Lung microvascular endothelial cell (primary cell): ENCODE measurements at regions not wholly inside any gene's neighbourhood (a gene's known extent, or its start where the extent isn't known, plus 50 kb on each side); places are given as distances from the start of the nearest gene placed in this dataset.

Experiments
- DNase-seq, 2 donors: peaks; one replicate each; pipeline versions ENCODE4 v3.0.0 to v3.0.0-alpha.2; 2010; ENCODE audit warnings: low read depth in 2 of 2

GRCh38 chr14:30499358-30499757 lies 59.6 kb upstream of the G2E3 start:
- no peak for DNase-seq

GRCh38 chr14:30500222-30500621 lies 58.7 kb upstream of the G2E3 start:
- DNase-seq: no peak

- no peak for DNase-seq
These were observed 51.7 kb upstream of the G2E3 start for GRCh38 chr14:30507209-30507608.
